ENCODE measurements at regions not wholly inside any gene's neighbourhood (a gene's known extent, or its start where the extent isn't known, plus 50 kb on each side); places are given as distances from the start of the nearest gene placed in this dataset.
A peak's percentile ranks its signal among the peaks of the same experiment; 100 is the strongest.

GRCh38 chr5:66498791-66499207 lies 97.4 kb upstream of the MAST4 start:
- H3K9me3 ChIP-seq (ENCODE audit: control insufficient read depth in 2 of 2, insufficient read depth in 1 of 2, low read length in 1 of 2) = peaks cover 0 to 4% of the 10 kb centered on the region in 2 donors
- 96% methylated on average over 4 of the region's 4 CpGs for WGBS
- no peaks in the 10 kb centered on the region for H3K4me1 ChIP-seq (ENCODE audit: control insufficient read depth in 2 of 2, insufficient read depth in 2 of 2, low read length in 2 of 2)
- H3K4me3 ChIP-seq (ENCODE audit: low read length in 2 of 2) = no peak overlapping the region
- no peaks in the 10 kb centered on the region for H3K36me3 ChIP-seq (ENCODE audit: control insufficient read depth in 2 of 2, insufficient read depth in 2 of 2, low read length in 1 of 2)
- DNase-seq (ENCODE audit: low read depth in 6 of 9, low spot score in 9 of 9) = no peak
- H3K27ac ChIP-seq (ENCODE audit: low read depth in 1 of 2, low read length in 1 of 2) = no peak overlapping the region
- H3K27me3 ChIP-seq (ENCODE audit: control insufficient read depth in 2 of 2, insufficient read depth in 1 of 2, low read length in 1 of 2) = no peaks in the 10 kb centered on the region

DNA sequence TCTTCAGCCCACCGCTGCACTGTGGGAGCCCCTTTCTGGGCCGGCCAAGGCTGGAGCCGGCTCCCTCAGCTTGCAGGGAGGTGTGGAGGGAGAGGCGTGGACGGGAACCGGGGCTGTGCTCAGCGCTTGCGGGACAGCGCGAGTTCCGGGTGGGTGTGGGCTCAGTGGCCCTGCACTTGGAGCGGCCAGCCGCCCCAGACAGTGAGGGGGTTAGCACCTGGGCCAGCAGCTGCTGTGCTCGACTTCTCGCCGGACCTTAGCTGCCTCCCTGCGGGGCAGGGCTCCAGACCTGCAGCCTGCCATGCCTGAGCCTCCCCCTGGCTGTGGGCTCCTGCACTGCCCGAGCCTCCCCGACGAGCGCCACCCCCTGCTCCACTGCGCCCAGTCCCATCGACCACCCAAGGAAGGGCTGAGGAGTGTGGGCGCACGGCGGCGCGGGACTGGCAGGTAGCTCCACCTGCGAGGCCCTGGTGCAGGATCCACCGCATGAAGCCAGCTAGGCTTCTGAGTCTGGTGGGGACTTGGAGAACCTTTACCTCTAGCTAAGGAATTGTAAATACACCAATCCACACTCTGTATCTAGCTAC lies 92.9 kb upstream of the MAST4 start:
- DNase-seq (ENCODE audit: low read depth in 6 of 9, low spot score in 9 of 9) = no peak
- over 99% methylated on average over 30 of the region's 30 CpGs for WGBS
- no peaks in the 10 kb centered on the region for H3K36me3 ChIP-seq (ENCODE audit: control insufficient read depth in 2 of 2, insufficient read depth in 2 of 2, low read length in 1 of 2)
- peaks cover 1 to 4% of the 10 kb centered on the region in 2 donors for H3K9me3 ChIP-seq (ENCODE audit: control insufficient read depth in 2 of 2, insufficient read depth in 1 of 2, low read length in 1 of 2)
- no peaks in the 10 kb centered on the region for H3K27me3 ChIP-seq (ENCODE audit: control insufficient read depth in 2 of 2, insufficient read depth in 1 of 2, low read length in 1 of 2)
- H3K4me3 ChIP-seq (ENCODE audit: low read length in 2 of 2) = no peak overlapping the region
- no peak overlapping the region for H3K27ac ChIP-seq (ENCODE audit: low read depth in 1 of 2, low read length in 1 of 2)
- no peaks in the 10 kb centered on the region for H3K4me1 ChIP-seq (ENCODE audit: control insufficient read depth in 2 of 2, insufficient read depth in 2 of 2, low read length in 2 of 2)

GRCh38 chr5:66507106-66507505 lies 89.1 kb upstream of the MAST4 start:
- no peak overlapping the region for H3K4me3 ChIP-seq (ENCODE audit: low read length in 2 of 2)
- no peaks in the 10 kb centered on the region for H3K27me3 ChIP-seq (ENCODE audit: control insufficient read depth in 2 of 2, insufficient read depth in 1 of 2, low read length in 1 of 2)
- no peak for DNase-seq (ENCODE audit: low read depth in 6 of 9, low spot score in 9 of 9)
- no peaks in the 10 kb centered on the region for H3K4me1 ChIP-seq (ENCODE audit: control insufficient read depth in 2 of 2, insufficient read depth in 2 of 2, low read length in 2 of 2)
- H3K9me3 ChIP-seq (ENCODE audit: control insufficient read depth in 2 of 2, insufficient read depth in 1 of 2, low read length in 1 of 2) = peaks cover 1 to 4% of the 10 kb centered on the region in 2 donors
- no peak overlapping the region for H3K27ac ChIP-seq (ENCODE audit: low read depth in 1 of 2, low read length in 1 of 2)
- no peaks in the 10 kb centered on the region for H3K36me3 ChIP-seq (ENCODE audit: control insufficient read depth in 2 of 2, insufficient read depth in 2 of 2, low read length in 1 of 2)
- 92% methylated on average over 2 of the region's 2 CpGs for WGBS

GRCh38 chr5:66511491-66511890 lies 84.7 kb upstream of the MAST4 start:
- Histone ChIP-seq H3K36me3 (ENCODE audit: control insufficient read depth in 2 of 2, insufficient read depth in 2 of 2, low read length in 1 of 2) (no peaks in the 10 kb centered on the region), H3K27ac (ENCODE audit: low read depth in 1 of 2, low read length in 1 of 2) (no peak overlapping the region), H3K4me1 (ENCODE audit: control insufficient read depth in 2 of 2, insufficient read depth in 2 of 2, low read length in 2 of 2) (no peaks in the 10 kb centered on the region), H3K27me3 (ENCODE audit: control insufficient read depth in 2 of 2, insufficient read depth in 1 of 2, low read length in 1 of 2) (no peaks in the 10 kb centered on the region), H3K4me3 (ENCODE audit: low read length in 2 of 2) (no peak overlapping the region), H3K9me3 (ENCODE audit: control insufficient read depth in 2 of 2, insufficient read depth in 1 of 2, low read length in 1 of 2) (no peaks in the 10 kb centered on the region)
- WGBS = 99% methylated on average over 4 of the region's 4 CpGs
- no peak for DNase-seq (ENCODE audit: low read depth in 6 of 9, low spot score in 9 of 9)

DNA sequence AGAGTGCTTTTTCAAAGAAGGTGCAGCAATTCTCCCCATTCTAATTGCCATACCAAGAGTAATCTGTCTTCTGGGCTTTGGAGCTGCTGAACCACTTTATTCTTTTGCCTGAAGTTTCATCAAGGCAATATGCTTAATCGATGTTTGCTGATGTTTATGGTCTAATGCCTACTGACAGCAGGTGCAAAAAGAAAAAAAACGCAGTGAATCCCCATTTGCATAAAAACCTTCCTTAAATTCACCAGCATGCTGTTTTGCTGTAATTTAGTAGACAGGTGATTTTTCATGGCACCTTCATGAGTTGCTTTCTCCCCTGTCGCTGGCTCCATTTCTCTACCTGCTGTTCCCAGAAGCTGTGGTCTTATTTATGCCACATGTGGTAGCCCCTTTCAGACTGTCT lies 83.1 kb upstream of the MAST4 start:
- Histone ChIP-seq H3K9me3 (ENCODE audit: control insufficient read depth in 2 of 2, insufficient read depth in 1 of 2, low read length in 1 of 2) (no peaks in the 10 kb centered on the region), H3K4me1 (ENCODE audit: control insufficient read depth in 2 of 2, insufficient read depth in 2 of 2, low read length in 2 of 2) (no peaks in the 10 kb centered on the region), H3K36me3 (ENCODE audit: control insufficient read depth in 2 of 2, insufficient read depth in 2 of 2, low read length in 1 of 2) (no peaks in the 10 kb centered on the region), H3K4me3 (ENCODE audit: low read length in 2 of 2) (no peak overlapping the region), H3K27me3 (ENCODE audit: control insufficient read depth in 2 of 2, insufficient read depth in 1 of 2, low read length in 1 of 2) (no peaks in the 10 kb centered on the region), H3K27ac (ENCODE audit: low read depth in 1 of 2, low read length in 1 of 2) (no peak overlapping the region)
- DNase-seq (ENCODE audit: low read depth in 6 of 9, low spot score in 9 of 9) = no peak
- 80% methylated on average over 3 of the region's 3 CpGs for WGBS

DNA sequence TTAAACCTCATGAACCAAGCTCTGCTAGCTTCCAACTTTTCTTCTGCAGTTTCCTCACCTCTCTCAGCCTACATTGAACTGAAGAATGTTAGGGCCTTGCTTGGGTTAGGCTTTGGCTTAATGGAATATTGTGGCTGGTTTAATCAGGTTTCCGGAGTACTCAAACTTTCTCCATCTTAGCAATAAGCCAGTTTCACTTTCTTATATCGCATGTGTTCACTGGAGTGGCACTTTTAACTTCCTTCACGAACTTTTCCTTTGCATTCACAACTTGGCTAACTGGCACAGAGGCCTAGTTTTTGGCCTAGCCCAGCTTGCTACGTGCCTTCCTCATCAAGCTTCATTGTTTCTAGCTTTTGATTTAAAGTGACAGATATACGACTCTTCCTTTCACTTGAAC lies 81.0 kb upstream of the MAST4 start:
- 92% methylated on average over 5 of the region's 5 CpGs for WGBS
- Histone ChIP-seq H3K4me3 (ENCODE audit: low read length in 2 of 2) (no peak overlapping the region), H3K36me3 (ENCODE audit: control insufficient read depth in 2 of 2, insufficient read depth in 2 of 2, low read length in 1 of 2) (no peaks in the 10 kb centered on the region), H3K4me1 (ENCODE audit: control insufficient read depth in 2 of 2, insufficient read depth in 2 of 2, low read length in 2 of 2) (no peaks in the 10 kb centered on the region), H3K9me3 (ENCODE audit: control insufficient read depth in 2 of 2, insufficient read depth in 1 of 2, low read length in 1 of 2) (no peaks in the 10 kb centered on the region), H3K27me3 (ENCODE audit: control insufficient read depth in 2 of 2, insufficient read depth in 1 of 2, low read length in 1 of 2) (no peaks in the 10 kb centered on the region), H3K27ac (ENCODE audit: low read depth in 1 of 2, low read length in 1 of 2) (no peak overlapping the region)
- DNase-seq (ENCODE audit: low read depth in 6 of 9, low spot score in 9 of 9) = no peak

- 99% methylated on average over 1 of the region's 1 CpG for WGBS
- H3K9me3 ChIP-seq (ENCODE audit: control insufficient read depth in 2 of 2, insufficient read depth in 1 of 2, low read length in 1 of 2) = no peaks in the 10 kb centered on the region
- no peak overlapping the region for H3K4me3 ChIP-seq (ENCODE audit: low read length in 2 of 2)
- DNase-seq (ENCODE audit: low read depth in 6 of 9, low spot score in 9 of 9) = no peak
- no peaks in the 10 kb centered on the region for H3K36me3 ChIP-seq (ENCODE audit: control insufficient read depth in 2 of 2, insufficient read depth in 2 of 2, low read length in 1 of 2)
- no peaks in the 10 kb centered on the region for H3K4me1 ChIP-seq (ENCODE audit: control insufficient read depth in 2 of 2, insufficient read depth in 2 of 2, low read length in 2 of 2)
- no peaks in the 10 kb centered on the region for H3K27me3 ChIP-seq (ENCODE audit: control insufficient read depth in 2 of 2, insufficient read depth in 1 of 2, low read length in 1 of 2)
- H3K27ac ChIP-seq (ENCODE audit: low read depth in 1 of 2, low read length in 1 of 2) = no peak overlapping the region
Observed at GRCh38 chr5:66516550-66516949, 79.6 kb upstream of the MAST4 start.

DNA sequence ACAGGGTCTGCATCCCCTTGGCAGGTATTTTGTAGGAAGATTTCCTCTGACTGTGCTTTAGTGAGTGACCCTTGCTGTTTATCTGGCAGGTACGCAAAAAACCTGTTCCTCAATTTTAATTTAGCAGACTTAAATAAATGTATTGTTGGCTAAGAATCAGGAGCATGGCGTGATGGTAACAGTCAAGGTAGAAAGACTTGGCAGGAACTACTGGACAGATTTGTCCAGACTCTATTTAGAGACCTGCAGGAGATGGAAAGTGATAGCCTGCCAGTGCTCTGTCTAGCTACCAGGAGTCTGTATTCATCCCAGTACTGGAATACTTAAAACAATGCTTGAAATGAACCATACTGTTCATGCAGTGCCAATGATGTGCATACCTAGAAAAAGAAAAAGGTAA lies 78.8 kb upstream of the MAST4 start:
- Histone ChIP-seq H3K4me3 (ENCODE audit: low read length in 2 of 2) (no peak overlapping the region), H3K27ac (ENCODE audit: low read depth in 1 of 2, low read length in 1 of 2) (no peak overlapping the region), H3K27me3 (ENCODE audit: control insufficient read depth in 2 of 2, insufficient read depth in 1 of 2, low read length in 1 of 2) (no peaks in the 10 kb centered on the region), H3K9me3 (ENCODE audit: control insufficient read depth in 2 of 2, insufficient read depth in 1 of 2, low read length in 1 of 2) (no peaks in the 10 kb centered on the region), H3K4me1 (ENCODE audit: control insufficient read depth in 2 of 2, insufficient read depth in 2 of 2, low read length in 2 of 2) (no peaks in the 10 kb centered on the region), H3K36me3 (ENCODE audit: control insufficient read depth in 2 of 2, insufficient read depth in 2 of 2, low read length in 1 of 2) (no peaks in the 10 kb centered on the region)
- no peak for DNase-seq (ENCODE audit: low read depth in 6 of 9, low spot score in 9 of 9)
- WGBS = 71% methylated on average over 2 of the region's 2 CpGs

DNA sequence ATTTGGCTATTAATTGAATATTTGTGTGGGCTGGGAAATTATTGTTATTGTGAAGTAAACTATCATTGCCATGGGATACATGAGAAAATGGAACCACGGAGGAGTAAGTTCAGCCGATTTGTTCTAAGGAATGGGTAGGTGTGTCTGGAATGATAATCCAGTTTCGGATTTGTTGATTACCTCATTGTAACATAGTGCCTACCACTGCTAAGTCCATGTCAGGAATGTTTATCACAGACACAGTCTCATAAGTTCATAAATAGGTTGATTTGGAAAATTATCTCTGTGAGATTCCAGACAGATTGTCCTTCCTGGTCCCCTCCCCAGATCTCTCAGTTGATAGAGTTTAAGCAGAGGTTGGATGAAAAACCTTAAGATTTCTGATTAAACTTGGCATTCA lies 78.1 kb upstream of the MAST4 start:
- 95% methylated on average over 3 of the region's 3 CpGs for WGBS
- DNase-seq (ENCODE audit: low read depth in 6 of 9, low spot score in 9 of 9) = no peak
- Histone ChIP-seq H3K36me3 (ENCODE audit: control insufficient read depth in 2 of 2, insufficient read depth in 2 of 2, low read length in 1 of 2) (no peaks in the 10 kb centered on the region), H3K4me3 (ENCODE audit: low read length in 2 of 2) (no peak overlapping the region), H3K9me3 (ENCODE audit: control insufficient read depth in 2 of 2, insufficient read depth in 1 of 2, low read length in 1 of 2) (no peaks in the 10 kb centered on the region), H3K27ac (ENCODE audit: low read depth in 1 of 2, low read length in 1 of 2) (no peak overlapping the region), H3K4me1 (ENCODE audit: control insufficient read depth in 2 of 2, insufficient read depth in 2 of 2, low read length in 2 of 2) (no peaks in the 10 kb centered on the region), H3K27me3 (ENCODE audit: control insufficient read depth in 2 of 2, insufficient read depth in 1 of 2, low read length in 1 of 2) (no peaks in the 10 kb centered on the region)

- no peaks in the 10 kb centered on the region for H3K27me3 ChIP-seq (ENCODE audit: control insufficient read depth in 2 of 2, insufficient read depth in 1 of 2, low read length in 1 of 2)
- no peaks in the 10 kb centered on the region for H3K9me3 ChIP-seq (ENCODE audit: control insufficient read depth in 2 of 2, insufficient read depth in 1 of 2, low read length in 1 of 2)
- H3K36me3 ChIP-seq (ENCODE audit: control insufficient read depth in 2 of 2, insufficient read depth in 2 of 2, low read length in 1 of 2) = no peaks in the 10 kb centered on the region
- no peaks in the 10 kb centered on the region for H3K4me1 ChIP-seq (ENCODE audit: control insufficient read depth in 2 of 2, insufficient read depth in 2 of 2, low read length in 2 of 2)
- 92% methylated on average over 4 of the region's 4 CpGs for WGBS
- H3K27ac ChIP-seq (ENCODE audit: low read depth in 1 of 2, low read length in 1 of 2) = no peak overlapping the region
- H3K4me3 ChIP-seq (ENCODE audit: low read length in 2 of 2) = no peak overlapping the region
- DNase-seq (ENCODE audit: low read depth in 6 of 9, low spot score in 9 of 9) = peak in 1 of 9 donors; percentile 11
Observed at GRCh38 chr5:66518753-66519152, 77.4 kb upstream of the MAST4 start.
